Panc1 (cell line): ENCODE measurements at regions not wholly inside any gene's neighbourhood (a gene's known extent, or its start where the extent isn't known, plus 50 kb on each side); places are given as distances from the start of the nearest gene placed in this dataset.

Experiments
- ATAC-seq: fragments of 200-7000 bp; cut with Tn5 transposase; 2 replicates; pipeline ENCODE4 v1.9.1; 2020; ENCODE audit warnings: mild to moderate bottlenecking, moderate library complexity
- BruUV-seq: library from RNA; stranded (reverse); fragments of 400-500 nt; replicated peaks from 2 replicates; lab custom pipeline; 2021; lab: Mats Ljungman, UMichigan
- CTCF ChIA-PET: fragments of 300-600 bp; sonication (Branson Sonifier 250); formaldehyde crosslinking; loops from one replicate; lab custom pipeline; 2022; ENCODE audit warnings: antibody characterized with exemption; lab: Charles Lee
- POLR2A ChIA-PET: fragments of 300-600 bp; sonication (Branson Sonifier 250); formaldehyde crosslinking; loops from one replicate; lab custom pipeline; 2022; ENCODE audit warnings: antibody characterized with exemption; lab: Charles Lee
- DNase-seq: peaks from one replicate; pipeline ENCODE4 v3.0.0-alpha.2; 2010; ENCODE audit warnings: low read depth, low spot score
- H3K27ac ChIP-seq: 2 replicates; pipeline ENCODE4 v1.5.1; 2011; ENCODE audit warnings: mild to moderate bottlenecking, low read length, inconsistent platforms
- H3K27me3 ChIP-seq: fragments of 200-500 bp; sonication (Bioruptor generic); 2 replicates; pipeline ENCODE4 v1.6.0; 2014; ENCODE audit warnings: low read length, inconsistent platforms; ENCODE audit not compliant: control insufficient read depth, insufficient read depth
- H3K36me3 ChIP-seq: fragments of 200-500 bp; sonication (Bioruptor generic); 2 replicates; pipeline ENCODE4 v1.5.1; 2014; ENCODE audit warnings: inconsistent platforms, mild to moderate bottlenecking, low read length, moderate library complexity; ENCODE audit not compliant: control insufficient read depth, insufficient read depth
- H3K4me1 ChIP-seq: 2 replicates; pipeline ENCODE4 v1.5.1; 2011; ENCODE audit warnings: inconsistent platforms, mild to moderate bottlenecking, low read length, moderate library complexity; ENCODE audit not compliant: control insufficient read depth, insufficient read depth
- H3K4me3 ChIP-seq, 2 experiments: 2 replicates each; pipeline ENCODE4 v1.5.1; 2011 to 2012; ENCODE audit warnings: low read depth in 2 of 2, low read length in 2 of 2, mild to moderate bottlenecking in 2 of 2, inconsistent platforms in 1 of 2, moderate library complexity in 1 of 2
- H3K9me3 ChIP-seq: fragments of 200-500 bp; sonication (Bioruptor generic); 2 replicates; pipeline ENCODE4 v1.5.1; 2014; ENCODE audit warnings: low read depth, mild to moderate bottlenecking, inconsistent platforms, low read length, moderate library complexity; ENCODE audit not compliant: control insufficient read depth, insufficient read depth
- CTCF ChIP-seq: fragments of 450-650 bp; IDR thresholded peaks from 2 replicates; pipeline ENCODE4 v1.5.1; 2017; ENCODE audit warnings: mild to moderate bottlenecking
- POLR2AphosphoS5 ChIP-seq: IDR thresholded peaks from 2 replicates; pipeline ENCODE4 v1.6.1; 2012; ENCODE audit warnings: mild to moderate bottlenecking, low read depth, low read length, moderate library complexity
- SIN3A ChIP-seq: IDR thresholded peaks from 2 replicates; pipeline ENCODE4 v1.6.1; 2012; ENCODE audit warnings: low read depth, mild to moderate bottlenecking, low read length, moderate library complexity, borderline replicate concordance; ENCODE audit not compliant: insufficient read depth
- TCF7L2 ChIP-seq: IDR thresholded peaks from 2 replicates; pipeline ENCODE4 v1.6.1; 2011; ENCODE audit warnings: mild to moderate bottlenecking, low read depth, low read length, inconsistent platforms
- in situ Hi-C: cut with HindIII; loops from 2 replicates; pipeline ENCODE4 v1.10.0; 2016; ENCODE audit warnings: low sequenced_read_pairs, low pct_unique_long_range_greater_than_20kb
- intact Hi-C: fragments of 100-400 bp; cut with micrococcal nuclease; formaldehyde crosslinking; loops from one replicate; pipeline ENCODE4 v1.10.0; 2022; ENCODE audit not compliant: unreplicated experiment
- TF ChIP-seq, protein P1 (sequence below), 2 experiments: IDR thresholded peaks; 2 replicates each; pipeline ENCODE4 v1.6.1; 2011 to 2012; ENCODE audit warnings: low read depth in 2 of 2, control low read depth in 1 of 2, low read length in 1 of 2, mild to moderate bottlenecking in 1 of 2, moderate library complexity in 1 of 2; ENCODE audit not compliant: insufficient read depth in 1 of 2

- Histone ChIP-seq H3K27me3 (no peaks in the 10 kb centered on the region), H3K4me3 (no peak overlapping the region), H3K27ac (no peak overlapping the region), H3K36me3 (no peaks in the 10 kb centered on the region), H3K4me1 (no peaks in the 10 kb centered on the region), H3K9me3 (no peaks in the 10 kb centered on the region)
- ChIA-PET CTCF (no interaction called here), POLR2A (no interaction called here)
- ATAC-seq (no peak), DNase-seq (no peak)
- no TSS peak for BruUV-seq
- in situ Hi-C loops: no loop called here
- TF ChIP-seq, protein P1, sequence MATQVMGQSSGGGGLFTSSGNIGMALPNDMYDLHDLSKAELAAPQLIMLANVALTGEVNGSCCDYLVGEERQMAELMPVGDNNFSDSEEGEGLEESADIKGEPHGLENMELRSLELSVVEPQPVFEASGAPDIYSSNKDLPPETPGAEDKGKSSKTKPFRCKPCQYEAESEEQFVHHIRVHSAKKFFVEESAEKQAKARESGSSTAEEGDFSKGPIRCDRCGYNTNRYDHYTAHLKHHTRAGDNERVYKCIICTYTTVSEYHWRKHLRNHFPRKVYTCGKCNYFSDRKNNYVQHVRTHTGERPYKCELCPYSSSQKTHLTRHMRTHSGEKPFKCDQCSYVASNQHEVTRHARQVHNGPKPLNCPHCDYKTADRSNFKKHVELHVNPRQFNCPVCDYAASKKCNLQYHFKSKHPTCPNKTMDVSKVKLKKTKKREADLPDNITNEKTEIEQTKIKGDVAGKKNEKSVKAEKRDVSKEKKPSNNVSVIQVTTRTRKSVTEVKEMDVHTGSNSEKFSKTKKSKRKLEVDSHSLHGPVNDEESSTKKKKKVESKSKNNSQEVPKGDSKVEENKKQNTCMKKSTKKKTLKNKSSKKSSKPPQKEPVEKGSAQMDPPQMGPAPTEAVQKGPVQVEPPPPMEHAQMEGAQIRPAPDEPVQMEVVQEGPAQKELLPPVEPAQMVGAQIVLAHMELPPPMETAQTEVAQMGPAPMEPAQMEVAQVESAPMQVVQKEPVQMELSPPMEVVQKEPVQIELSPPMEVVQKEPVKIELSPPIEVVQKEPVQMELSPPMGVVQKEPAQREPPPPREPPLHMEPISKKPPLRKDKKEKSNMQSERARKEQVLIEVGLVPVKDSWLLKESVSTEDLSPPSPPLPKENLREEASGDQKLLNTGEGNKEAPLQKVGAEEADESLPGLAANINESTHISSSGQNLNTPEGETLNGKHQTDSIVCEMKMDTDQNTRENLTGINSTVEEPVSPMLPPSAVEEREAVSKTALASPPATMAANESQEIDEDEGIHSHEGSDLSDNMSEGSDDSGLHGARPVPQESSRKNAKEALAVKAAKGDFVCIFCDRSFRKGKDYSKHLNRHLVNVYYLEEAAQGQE (IDR thresholded peaks at IDR 0.05; ENCODE audit: insufficient read depth in 1 of 2, low read depth in 2 of 2, low read length in 1 of 2): no peak
- TF ChIP-seq POLR2AphosphoS5: no peak
- no peak for TF ChIP-seq TCF7L2
- TF ChIP-seq CTCF: no peak
- no peak for TF ChIP-seq SIN3A
- intact Hi-C loops: no loop called here
Measured at GRCh38 chr2:129904532-129905446, 74.7 kb upstream of the RAB6C start.

GRCh38 chr2:129905664-129906081, 73.8 kb upstream of the RAB6C start:
- in situ Hi-C loops (no loop called here), intact Hi-C loops (no loop called here)
- H3K27me3 ChIP-seq: no peaks in the 10 kb centered on the region
- ChIA-PET POLR2A (no interaction called here), CTCF (no interaction called here)
- no peaks in the 10 kb centered on the region for H3K4me1 ChIP-seq
- no TSS peak for BruUV-seq
- H3K36me3 ChIP-seq: no peaks in the 10 kb centered on the region
- ATAC-seq (no peak), DNase-seq (no peak)
- no peak for TF ChIP-seq CTCF
- no peak for TF ChIP-seq TCF7L2
- TF ChIP-seq, protein P1 (IDR thresholded peaks at IDR 0.05; ENCODE audit: insufficient read depth in 1 of 2, low read depth in 2 of 2, low read length in 1 of 2): no peak
- no peak for TF ChIP-seq SIN3A
- no peak for TF ChIP-seq POLR2AphosphoS5
- H3K9me3 ChIP-seq: no peaks in the 10 kb centered on the region
- H3K27ac ChIP-seq: no peak overlapping the region
- H3K4me3 ChIP-seq: no peak overlapping the region
